Transverse colon (tissue), 4 donors: ENCODE measurements at regions not wholly inside any gene's neighbourhood (a gene's known extent, or its start where the extent isn't known, plus 50 kb on each side); places are given as distances from the start of the nearest gene placed in this dataset.

Experiments
- DNase-seq: peaks from one replicate; pipeline ENCODE4 v3.0.0-alpha.2; 2019
- H3K27ac ChIP-seq, 4 donors: fragments of 200-600 bp; sonication (generic); 2 replicates each; pipeline ENCODE4 v1.5.1; 2016 to 2018; ENCODE audit warnings: inconsistent platforms in 4 of 4
- H3K27me3 ChIP-seq: fragments of 200-600 bp; sonication (generic); 2 replicates; pipeline ENCODE4 v1.5.1; 2017; ENCODE audit warnings: inconsistent platforms
- H3K36me3 ChIP-seq, 4 donors: fragments of 200-600 bp; sonication (generic); 2 replicates each; pipeline ENCODE4 v1.5.1; 2017 to 2019; ENCODE audit warnings: inconsistent platforms in 4 of 4
- H3K4me1 ChIP-seq, 4 donors: fragments of 200-600 bp; sonication (generic); 2 replicates each; pipeline ENCODE4 v1.5.1; 2017 to 2020; ENCODE audit warnings: inconsistent platforms in 4 of 4
- H3K4me3 ChIP-seq, 4 donors: fragments of 200-600 bp; sonication (generic); 1 replicate in 1 of 4; 2 replicates in 3 of 4; pipeline versions ENCODE4 v1.5.1 to v1.6.1; 2017 to 2019; ENCODE audit warnings: inconsistent platforms in 4 of 4
- H3K9me3 ChIP-seq, 2 donors: fragments of 200-600 bp; sonication (generic); 2 replicates each; pipeline ENCODE4 v1.5.1; 2017 to 2019; ENCODE audit warnings: inconsistent platforms in 2 of 2
- CTCF ChIP-seq, 5 experiments: fragments of 200-600 bp in 3 of 5; fragments of 450-650 bp in 2 of 5; sonication (generic) in 3 of 5; IDR thresholded peaks; 1 replicate in 2 of 5; 2 replicates in 3 of 5; pipeline ENCODE4 v1.5.1; 2016 to 2017; ENCODE audit warnings: antibody characterized with exemption in 5 of 5, inconsistent platforms in 3 of 5, mild to moderate bottlenecking in 2 of 5, moderate library complexity in 1 of 5
- EP300 ChIP-seq: sonication (generic); formaldehyde crosslinking; IDR thresholded peaks from one replicate; pipeline ENCODE4 v1.6.1; 2017; ENCODE audit warnings: antibody characterized with exemption, low read depth
- POLR2A ChIP-seq: fragments of 450-650 bp; IDR thresholded peaks from one replicate; pipeline ENCODE4 v1.6.1; 2016; ENCODE audit warnings: antibody characterized with exemption, mild to moderate bottlenecking, moderate library complexity
- POLR2AphosphoS5 ChIP-seq, 3 donors: sonication (generic); formaldehyde crosslinking; IDR thresholded peaks; one replicate each; pipeline ENCODE4 v1.6.1; 2016; ENCODE audit warnings: antibody characterized with exemption in 3 of 3
- WGBS, 2 donors: methylation state at CpG; one replicate each; pipeline ENCODE4 v1.1.5; 2018; ENCODE audit warnings: low coverage in 1 of 2; 5-methylcytosine and 5-hydroxymethylcytosine counted together
- in situ Hi-C, 4 donors: fragments of 200-750 bp; cut with MboI; loops; one replicate each; pipeline versions ENCODE4 v1.15.0 to v1.15.1; 2017; ENCODE audit warnings: low sequenced_read_pairs in 3 of 4, low pct_ligation_motif_present in 1 of 4, low pct_unique_long_range_greater_than_20kb in 1 of 4
- intact Hi-C: fragments of 100-400 bp; cut with DNase I; formaldehyde crosslinking; loops from one replicate; pipeline ENCODE4 v1.15.1; 2023; ENCODE audit warnings: low total_unique reads

GRCh38 chr14:51784466-51784865, 75.9 kb upstream of the GNG2 start:
- no peak overlapping the region for H3K27ac ChIP-seq
- H3K36me3 ChIP-seq = no peaks in the 10 kb centered on the region
- H3K4me1 ChIP-seq = peaks cover 0 to 11% (median 0%) of the 10 kb centered on the region in 4 donors
- DNase-seq = no peak
- no peak overlapping the region for H3K4me3 ChIP-seq
- TF ChIP-seq EP300 (no peak), CTCF (IDR thresholded peaks at IDR 0.05) (no peak)
- intact Hi-C loops (no loop called here), in situ Hi-C loops (loop anchor here in 2 of 4 donors (10.0 to 25.0 kb wide), 3 partner anchors 203 to 822 kb away; partner anchors contain the start of gene RTRAF (in 1 of the 2))
- peaks cover 6% of the 10 kb centered on the region for H3K27me3 ChIP-seq
- H3K9me3 ChIP-seq = peaks cover 8 to 11% of the 10 kb centered on the region in 2 donors

- DNase-seq = no peak
- Histone ChIP-seq H3K36me3 (no peaks in the 10 kb centered on the region), H3K4me1 (peaks cover 0 to 5% (median 2%) of the 10 kb centered on the region in 4 donors), H3K27ac (no peak overlapping the region), H3K9me3 (peaks cover 8 to 11% of the 10 kb centered on the region in 2 donors), H3K4me3 (no peak overlapping the region), H3K27me3 (peaks cover 3% of the 10 kb centered on the region)
- no peak for TF ChIP-seq POLR2AphosphoS5 (IDR thresholded peaks at IDR 0.05)
- no peak for TF ChIP-seq CTCF (IDR thresholded peaks at IDR 0.05)
- no peak for TF ChIP-seq EP300
- no peak for TF ChIP-seq POLR2A
- intact Hi-C loops (no loop called here), in situ Hi-C loops (loop anchor here in 2 of 4 donors (10.0 to 25.0 kb wide), 3 partner anchors 201 to 824 kb away; partner anchors contain the start of gene RTRAF (in 1 of the 2))
- WGBS, 2 donors = 97 to 100% methylated on average over 1 to 3 of the region's 3 CpGs
Measured at GRCh38 chr14:51786227-51786626, 74.2 kb upstream of the GNG2 start.

GRCh38 chr14:51787352-51787751, 73.1 kb upstream of the GNG2 start:
- no peaks in the 10 kb centered on the region for H3K27me3 ChIP-seq
- H3K27ac ChIP-seq = no peak overlapping the region
- H3K4me1 ChIP-seq = peaks cover 0 to 5% (median 5%) of the 10 kb centered on the region in 4 donors
- DNase-seq = no peak
- in situ Hi-C loops = loop anchor here in 2 of 4 donors (10.0 to 25.0 kb wide), 3 partner anchors 200 to 825 kb away; partner anchors contain the start of gene RTRAF (in 1 of the 2)
- no peaks in the 10 kb centered on the region for H3K36me3 ChIP-seq
- WGBS, 2 donors = 95% methylated on average over 4 of the region's 4 CpGs; no CpG with 5 or more reads in 1 of the 2 donors
- H3K9me3 ChIP-seq = peaks cover 8 to 11% of the 10 kb centered on the region in 2 donors
- H3K4me3 ChIP-seq = no peak overlapping the region
- no peak for TF ChIP-seq POLR2A
- intact Hi-C loops = no loop called here

GRCh38 chr14:51789114-51789513, 71.3 kb upstream of the GNG2 start:
- in situ Hi-C loops = loop anchor here in 2 of 4 donors (10.0 to 25.0 kb wide), 3 partner anchors 198 to 827 kb away; partner anchors contain the start of gene RTRAF (in 1 of the 2)
- TF ChIP-seq POLR2AphosphoS5 (IDR thresholded peaks at IDR 0.05) (no peak), CTCF (IDR thresholded peaks at IDR 0.05) (no peak), POLR2A (no peak), EP300 (no peak)
- DNase-seq = no peak
- H3K27ac ChIP-seq = peak overlapping the region in 1 of 4 donors; percentile 29
- intact Hi-C loops = no loop called here
- H3K9me3 ChIP-seq = peaks cover 8 to 11% of the 10 kb centered on the region in 2 donors
- H3K27me3 ChIP-seq = no peaks in the 10 kb centered on the region
- WGBS, 2 donors = 45 to 66% methylated on average over 3 of the region's 3 CpGs
- H3K4me3 ChIP-seq = no peak overlapping the region
- H3K4me1 ChIP-seq = peaks cover 0 to 6% (median 5%) of the 10 kb centered on the region in 4 donors
- H3K36me3 ChIP-seq = no peaks in the 10 kb centered on the region

- TF ChIP-seq POLR2AphosphoS5 (IDR thresholded peaks at IDR 0.05) (no peak), EP300 (no peak), CTCF (IDR thresholded peaks at IDR 0.05) (no peak)
- Histone ChIP-seq H3K4me3 (no peak overlapping the region), H3K36me3 (no peaks in the 10 kb centered on the region), H3K27ac (peak overlapping the region in 1 of 4 donors; percentile 29), H3K4me1 (peaks cover 0 to 6% (median 4%) of the 10 kb centered on the region in 4 donors), H3K9me3 (peaks cover 8 to 11% of the 10 kb centered on the region in 2 donors), H3K27me3 (no peaks in the 10 kb centered on the region)
- no peak for DNase-seq
- in situ Hi-C loops = loop anchor here in 2 of 4 donors (10.0 to 25.0 kb wide), 3 partner anchors 198 to 827 kb away; partner anchors contain the start of gene RTRAF (in 1 of the 2)
- intact Hi-C loops = no loop called here
Measured at GRCh38 chr14:51789596-51789995, 70.8 kb upstream of the GNG2 start.
